ENCODE measurements at regions not wholly inside any gene's neighbourhood (a gene's known extent, or its start where the extent isn't known, plus 50 kb on each side); places are given as distances from the start of the nearest gene placed in this dataset.

GRCh38 chr1:221230605-221231004, 351.4 kb downstream of the HLX start:
- no peak overlapping the region for H3K4me3 ChIP-seq (replicated peaks; ENCODE audit: insufficient read depth, low read length)
- H3K27ac ChIP-seq (replicated peaks), result no peak overlapping the region
- no peak for DNase-seq (ENCODE audit: low read depth in 1 of 2, low spot score in 1 of 2)
- H3K27me3 ChIP-seq (ENCODE audit: insufficient read depth, poor library complexity, severe bottlenecking), result no peaks in the 10 kb centered on the region
- TF ChIP-seq GABPA (IDR thresholded peaks at IDR 0.05; ENCODE audit: low read depth) (no peak), SPI1 (IDR thresholded peaks at IDR 0.05; ENCODE audit: borderline replicate concordance, low read depth) (no peak), POLR2AphosphoS5 (IDR thresholded peaks at IDR 0.05; ENCODE audit: low read depth) (no peak)
- TF ChIP-seq, protein P1, sequence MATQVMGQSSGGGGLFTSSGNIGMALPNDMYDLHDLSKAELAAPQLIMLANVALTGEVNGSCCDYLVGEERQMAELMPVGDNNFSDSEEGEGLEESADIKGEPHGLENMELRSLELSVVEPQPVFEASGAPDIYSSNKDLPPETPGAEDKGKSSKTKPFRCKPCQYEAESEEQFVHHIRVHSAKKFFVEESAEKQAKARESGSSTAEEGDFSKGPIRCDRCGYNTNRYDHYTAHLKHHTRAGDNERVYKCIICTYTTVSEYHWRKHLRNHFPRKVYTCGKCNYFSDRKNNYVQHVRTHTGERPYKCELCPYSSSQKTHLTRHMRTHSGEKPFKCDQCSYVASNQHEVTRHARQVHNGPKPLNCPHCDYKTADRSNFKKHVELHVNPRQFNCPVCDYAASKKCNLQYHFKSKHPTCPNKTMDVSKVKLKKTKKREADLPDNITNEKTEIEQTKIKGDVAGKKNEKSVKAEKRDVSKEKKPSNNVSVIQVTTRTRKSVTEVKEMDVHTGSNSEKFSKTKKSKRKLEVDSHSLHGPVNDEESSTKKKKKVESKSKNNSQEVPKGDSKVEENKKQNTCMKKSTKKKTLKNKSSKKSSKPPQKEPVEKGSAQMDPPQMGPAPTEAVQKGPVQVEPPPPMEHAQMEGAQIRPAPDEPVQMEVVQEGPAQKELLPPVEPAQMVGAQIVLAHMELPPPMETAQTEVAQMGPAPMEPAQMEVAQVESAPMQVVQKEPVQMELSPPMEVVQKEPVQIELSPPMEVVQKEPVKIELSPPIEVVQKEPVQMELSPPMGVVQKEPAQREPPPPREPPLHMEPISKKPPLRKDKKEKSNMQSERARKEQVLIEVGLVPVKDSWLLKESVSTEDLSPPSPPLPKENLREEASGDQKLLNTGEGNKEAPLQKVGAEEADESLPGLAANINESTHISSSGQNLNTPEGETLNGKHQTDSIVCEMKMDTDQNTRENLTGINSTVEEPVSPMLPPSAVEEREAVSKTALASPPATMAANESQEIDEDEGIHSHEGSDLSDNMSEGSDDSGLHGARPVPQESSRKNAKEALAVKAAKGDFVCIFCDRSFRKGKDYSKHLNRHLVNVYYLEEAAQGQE (IDR thresholded peaks at IDR 0.05; ENCODE audit: insufficient replicate concordance, low read depth), result no peak
- TF ChIP-seq, protein P2, sequence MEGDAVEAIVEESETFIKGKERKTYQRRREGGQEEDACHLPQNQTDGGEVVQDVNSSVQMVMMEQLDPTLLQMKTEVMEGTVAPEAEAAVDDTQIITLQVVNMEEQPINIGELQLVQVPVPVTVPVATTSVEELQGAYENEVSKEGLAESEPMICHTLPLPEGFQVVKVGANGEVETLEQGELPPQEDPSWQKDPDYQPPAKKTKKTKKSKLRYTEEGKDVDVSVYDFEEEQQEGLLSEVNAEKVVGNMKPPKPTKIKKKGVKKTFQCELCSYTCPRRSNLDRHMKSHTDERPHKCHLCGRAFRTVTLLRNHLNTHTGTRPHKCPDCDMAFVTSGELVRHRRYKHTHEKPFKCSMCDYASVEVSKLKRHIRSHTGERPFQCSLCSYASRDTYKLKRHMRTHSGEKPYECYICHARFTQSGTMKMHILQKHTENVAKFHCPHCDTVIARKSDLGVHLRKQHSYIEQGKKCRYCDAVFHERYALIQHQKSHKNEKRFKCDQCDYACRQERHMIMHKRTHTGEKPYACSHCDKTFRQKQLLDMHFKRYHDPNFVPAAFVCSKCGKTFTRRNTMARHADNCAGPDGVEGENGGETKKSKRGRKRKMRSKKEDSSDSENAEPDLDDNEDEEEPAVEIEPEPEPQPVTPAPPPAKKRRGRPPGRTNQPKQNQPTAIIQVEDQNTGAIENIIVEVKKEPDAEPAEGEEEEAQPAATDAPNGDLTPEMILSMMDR (IDR thresholded peaks at IDR 0.05; ENCODE audit: insufficient read depth, low read length), result no peak

GRCh38 chr1:221234791-221235190, 355.5 kb downstream of the HLX start:
- Histone ChIP-seq H3K27me3 (ENCODE audit: insufficient read depth, poor library complexity, severe bottlenecking) (no peaks in the 10 kb centered on the region), H3K4me3 (replicated peaks; ENCODE audit: insufficient read depth, low read length) (no peak overlapping the region), H3K27ac (replicated peaks) (no peak overlapping the region)
- TF ChIP-seq GABPA (IDR thresholded peaks at IDR 0.05; ENCODE audit: low read depth) (no peak), POLR2AphosphoS5 (IDR thresholded peaks at IDR 0.05; ENCODE audit: low read depth) (no peak)
- no peak for DNase-seq (ENCODE audit: low read depth in 1 of 2, low spot score in 1 of 2)

GRCh38 chr1:221237587-221237986, 358.3 kb downstream of the HLX start:
- no peak for DNase-seq (ENCODE audit: low read depth in 1 of 2, low spot score in 1 of 2)
- TF ChIP-seq POLR2AphosphoS5 (IDR thresholded peaks at IDR 0.05; ENCODE audit: low read depth) (no peak), SPI1 (IDR thresholded peaks at IDR 0.05; ENCODE audit: borderline replicate concordance, low read depth) (no peak), GABPA (IDR thresholded peaks at IDR 0.05; ENCODE audit: low read depth) (no peak)
- TF ChIP-seq, protein P2 (IDR thresholded peaks at IDR 0.05; ENCODE audit: insufficient read depth, low read length), result no peak
- TF ChIP-seq, protein P1 (IDR thresholded peaks at IDR 0.05; ENCODE audit: insufficient replicate concordance, low read depth), result no peak
- H3K4me3 ChIP-seq (replicated peaks; ENCODE audit: insufficient read depth, low read length), result no peak overlapping the region
- no peaks in the 10 kb centered on the region for H3K27me3 ChIP-seq (ENCODE audit: insufficient read depth, poor library complexity, severe bottlenecking)
- H3K27ac ChIP-seq (replicated peaks), result no peak overlapping the region

DNA sequence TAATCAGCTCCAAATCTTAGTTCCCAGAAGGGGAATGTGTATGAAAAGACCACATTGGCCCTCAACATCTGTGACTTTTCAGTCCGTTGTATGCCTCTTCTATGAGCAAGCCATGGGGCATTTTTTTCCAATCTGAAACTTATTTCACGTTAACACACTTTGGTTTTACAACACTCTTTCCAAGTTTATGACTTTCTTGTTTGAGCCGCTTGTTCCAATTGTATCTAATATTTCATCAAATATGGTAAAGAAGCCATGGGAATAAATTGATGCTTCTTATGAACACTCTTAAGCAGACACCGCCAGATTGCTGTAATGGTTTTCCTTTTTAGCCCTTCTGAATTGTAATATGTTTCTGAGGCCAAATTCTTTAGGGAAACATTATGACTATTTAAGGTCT, 359.9 kb downstream of the HLX start:
- Histone ChIP-seq H3K4me3 (replicated peaks; ENCODE audit: insufficient read depth, low read length) (no peak overlapping the region), H3K27ac (replicated peaks) (no peak overlapping the region), H3K27me3 (ENCODE audit: insufficient read depth, poor library complexity, severe bottlenecking) (no peaks in the 10 kb centered on the region)
- TF ChIP-seq SPI1 (IDR thresholded peaks at IDR 0.05; ENCODE audit: borderline replicate concordance, low read depth) (no peak), POLR2AphosphoS5 (IDR thresholded peaks at IDR 0.05; ENCODE audit: low read depth) (no peak), GABPA (IDR thresholded peaks at IDR 0.05; ENCODE audit: low read depth) (no peak)
- TF ChIP-seq, protein P2 (IDR thresholded peaks at IDR 0.05; ENCODE audit: insufficient read depth, low read length), result no peak
- TF ChIP-seq, protein P1 (IDR thresholded peaks at IDR 0.05; ENCODE audit: insufficient replicate concordance, low read depth), result no peak
- no peak for DNase-seq (ENCODE audit: low read depth in 1 of 2, low spot score in 1 of 2)
